ENCODE measurements at regions not wholly inside any gene's neighbourhood (a gene's known extent, or its start where the extent isn't known, plus 50 kb on each side); places are given as distances from the start of the nearest gene placed in this dataset.

DNA sequence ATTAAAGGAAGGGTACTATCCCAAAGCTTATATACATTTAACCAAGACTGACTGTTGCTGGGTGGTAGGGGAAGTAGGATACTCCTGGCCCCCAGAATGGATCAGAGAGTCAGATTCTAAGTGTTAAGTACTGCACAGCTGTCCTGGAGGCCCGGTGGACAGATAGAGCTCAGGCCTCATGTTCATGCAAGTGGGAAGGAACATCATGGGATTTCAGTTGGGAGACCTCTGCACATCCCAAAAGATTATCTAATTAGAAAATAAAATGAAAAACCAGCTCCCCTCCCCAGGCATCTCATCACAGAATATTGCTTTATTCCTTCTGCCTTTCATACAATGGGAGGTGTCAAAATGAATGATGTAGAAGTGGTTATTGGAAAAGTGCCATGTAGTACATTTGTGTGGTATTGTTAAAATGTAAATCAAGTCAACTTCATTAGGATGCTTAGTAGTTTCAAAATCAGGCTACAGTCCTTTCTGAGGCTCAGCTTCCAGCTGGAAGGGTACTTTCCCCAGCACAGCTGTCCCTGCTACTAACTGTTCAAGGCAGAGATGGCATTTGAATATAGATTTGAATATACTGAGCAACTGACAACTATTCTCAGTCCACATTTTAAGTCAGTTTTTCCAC is 82.9 kb downstream of the SLC35B3 start:
- H3K36me3 ChIP-seq (replicated peaks in 1 of 2; ENCODE audit: control insufficient read depth in 1 of 2, insufficient read depth in 2 of 2, low read length in 2 of 2) = no peaks in the 10 kb centered on the region
- no peak for TF ChIP-seq CTCF (IDR thresholded peaks at IDR 0.05)
- intact Hi-C loops (cut with micrococcal nuclease) = no loop called here
- H3K9me3 ChIP-seq (replicated peaks in 1 of 2; ENCODE audit: control insufficient read depth in 1 of 2, insufficient read depth in 1 of 2, low read length in 2 of 2) = no peaks in the 10 kb centered on the region
- H3K36me3 Mint-ChIP-seq = no peaks in the 10 kb centered on the region
- no peak overlapping the region for H2AFZ ChIP-seq (ENCODE audit: insufficient read depth, low read depth, low read length, poor library complexity, severe bottlenecking)
- H3K4me3 ChIP-seq (replicated peaks in 1 of 3; ENCODE audit: low read depth in 2 of 3, low read length in 3 of 3) = no peak overlapping the region
- no peak overlapping the region for H3K27ac Mint-ChIP-seq
- no peaks in the 10 kb centered on the region for H3K27me3 ChIP-seq (ENCODE audit: control insufficient read depth in 2 of 2, insufficient read depth in 2 of 2, low read length in 2 of 2)
- no peaks in the 10 kb centered on the region for H3K4me1 ChIP-seq (ENCODE audit: control insufficient read depth in 1 of 2, insufficient read depth in 2 of 2, low read length in 2 of 2)
- H3K9ac ChIP-seq (ENCODE audit: insufficient read depth, low read length, poor library complexity, severe bottlenecking) = no peak overlapping the region
- H3K9me3 Mint-ChIP-seq = peaks cover 2 to 14% (median 6%) of the 10 kb centered on the region in 7 donors
- H3K4me1 Mint-ChIP-seq = no peaks in the 10 kb centered on the region
- H4K20me1 ChIP-seq (ENCODE audit: insufficient read depth, low read length) = no peaks in the 10 kb centered on the region
- no peak overlapping the region for H3K4me2 ChIP-seq (replicated peaks; ENCODE audit: extremely low read depth, low read length, poor library complexity, severe bottlenecking)
- H3K27ac ChIP-seq (ENCODE audit: low read depth in 1 of 2, low read length in 2 of 2) = no peak overlapping the region
- DNase-seq = no peak
- no peaks in the 10 kb centered on the region for H3K79me2 ChIP-seq (ENCODE audit: insufficient read depth, low read length)
- WGBS (ENCODE audit: insufficient coverage) = no CpG with 5 or more reads among the region's 1 CpG
- H3K4me3 Mint-ChIP-seq = no peak overlapping the region
- peaks cover 0 to 2% (median 2%) of the 10 kb centered on the region in 3 donors for H3K27me3 Mint-ChIP-seq (ENCODE audit: low read depth in 3 of 3)

GRCh38 chr6:8343600-8343999 is 91.7 kb downstream of the SLC35B3 start:
- TF ChIP-seq CTCF (IDR thresholded peaks at IDR 0.05) = no peak
- Histone ChIP-seq H3K4me1 (ENCODE audit: control insufficient read depth in 1 of 2, insufficient read depth in 2 of 2, low read length in 2 of 2) (no peaks in the 10 kb centered on the region), H3K9ac (ENCODE audit: insufficient read depth, low read length, poor library complexity, severe bottlenecking) (no peak overlapping the region), H2AFZ (ENCODE audit: insufficient read depth, low read depth, low read length, poor library complexity, severe bottlenecking) (no peak overlapping the region), H3K36me3 (replicated peaks in 1 of 2; ENCODE audit: control insufficient read depth in 1 of 2, insufficient read depth in 2 of 2, low read length in 2 of 2) (no peaks in the 10 kb centered on the region), H4K20me1 (ENCODE audit: insufficient read depth, low read length) (no peaks in the 10 kb centered on the region), H3K27ac (ENCODE audit: low read depth in 1 of 2, low read length in 2 of 2) (no peak overlapping the region), H3K27me3 (ENCODE audit: control insufficient read depth in 2 of 2, insufficient read depth in 2 of 2, low read length in 2 of 2) (no peaks in the 10 kb centered on the region), H3K4me3 (replicated peaks in 1 of 3; ENCODE audit: low read depth in 2 of 3, low read length in 3 of 3) (no peak overlapping the region), H3K4me2 (replicated peaks; ENCODE audit: extremely low read depth, low read length, poor library complexity, severe bottlenecking) (no peak overlapping the region), H3K9me3 (replicated peaks in 1 of 2; ENCODE audit: control insufficient read depth in 1 of 2, insufficient read depth in 1 of 2, low read length in 2 of 2) (peaks cover 0 to 8% of the 10 kb centered on the region in 2 donors), H3K79me2 (ENCODE audit: insufficient read depth, low read length) (no peaks in the 10 kb centered on the region)
- Mint-ChIP-seq H3K4me1 (no peaks in the 10 kb centered on the region), H3K36me3 (no peaks in the 10 kb centered on the region), H3K9me3 (peaks cover 0 to 12% (median 2%) of the 10 kb centered on the region in 7 donors), H3K27me3 (ENCODE audit: low read depth in 3 of 3) (peaks cover 0 to 2% (median 0%) of the 10 kb centered on the region in 3 donors), H3K27ac (no peak overlapping the region), H3K4me3 (no peak overlapping the region)
- no peak for DNase-seq
- intact Hi-C loops (cut with micrococcal nuclease) = no loop called here
- no CpG with 5 or more reads among the region's 3 CpGs for WGBS (ENCODE audit: insufficient coverage)
